Mucosa of rectum (tissue), 2 donors: ENCODE measurements at regions not wholly inside any gene's neighbourhood (a gene's known extent, or its start where the extent isn't known, plus 50 kb on each side); places are given as distances from the start of the nearest gene placed in this dataset.

ENCODE experiments used
- H3K27ac ChIP-seq, 2 donors: one replicate each; pipeline ENCODE4 v1.7.0; 2013; ENCODE audit warnings: inconsistent platforms in 2 of 2, low read depth in 2 of 2, low read length in 2 of 2
- H3K27me3 ChIP-seq, 2 donors: one replicate each; pipeline ENCODE4 v1.7.0; 2013; ENCODE audit warnings: low read length in 2 of 2; ENCODE audit not compliant: control insufficient read depth in 2 of 2, insufficient read depth in 2 of 2
- H3K36me3 ChIP-seq, 2 donors: one replicate each; pipeline ENCODE4 v1.7.0; 2013; ENCODE audit warnings: low read length in 2 of 2; ENCODE audit not compliant: control insufficient read depth in 2 of 2, insufficient read depth in 2 of 2
- H3K4me1 ChIP-seq, 2 donors: one replicate each; pipeline ENCODE4 v1.7.0; 2013; ENCODE audit warnings: low read length in 2 of 2, mild to moderate bottlenecking in 1 of 2; ENCODE audit not compliant: control insufficient read depth in 2 of 2, insufficient read depth in 2 of 2
- H3K4me3 ChIP-seq, 2 donors: one replicate each; pipeline ENCODE4 v1.7.0; 2013; ENCODE audit warnings: low read length in 2 of 2
- H3K9ac ChIP-seq, 2 donors: one replicate each; pipeline ENCODE4 v1.7.0; 2013; ENCODE audit warnings: low read length in 2 of 2, low read depth in 1 of 2, mild to moderate bottlenecking in 1 of 2
- H3K9me3 ChIP-seq, 2 donors: one replicate each; pipeline ENCODE4 v1.7.0; 2013; ENCODE audit warnings: low read length in 2 of 2; ENCODE audit not compliant: control insufficient read depth in 2 of 2
- donor health status: healthy.
- donor health status: Normal muscosa, but diverticular disease.

DNA sequence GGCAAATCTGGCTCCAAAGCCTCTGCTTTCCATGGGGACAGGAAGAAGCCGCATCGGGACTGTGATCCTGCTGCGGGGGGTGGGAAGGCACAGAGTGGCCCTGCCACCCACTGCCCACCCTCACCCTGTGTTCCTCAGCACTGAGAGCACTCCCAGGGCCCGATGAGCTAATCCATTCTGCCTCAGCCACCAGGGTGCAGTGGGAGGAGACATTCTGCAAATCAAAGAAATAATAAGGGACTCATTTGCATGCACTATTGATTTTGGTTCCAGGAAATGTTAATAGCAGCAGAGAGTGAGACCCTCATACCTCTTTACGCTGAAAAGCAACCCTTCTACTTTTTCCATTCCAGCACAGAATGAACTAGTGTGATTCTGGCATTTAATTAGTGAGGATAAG is 572.8 kb downstream of the INHBA start:
- H3K9ac ChIP-seq: no peak overlapping the region
- H3K36me3 ChIP-seq: no peaks in the 10 kb centered on the region
- no peaks in the 10 kb centered on the region for H3K4me1 ChIP-seq
- H3K4me3 ChIP-seq: no peak overlapping the region
- H3K27ac ChIP-seq: no peak overlapping the region
- no peaks in the 10 kb centered on the region for H3K27me3 ChIP-seq
- H3K9me3 ChIP-seq: no peaks in the 10 kb centered on the region

- H3K9ac ChIP-seq: no peak overlapping the region
- no peak overlapping the region for H3K4me3 ChIP-seq
- H3K4me1 ChIP-seq: no peaks in the 10 kb centered on the region
- no peaks in the 10 kb centered on the region for H3K9me3 ChIP-seq
- no peaks in the 10 kb centered on the region for H3K27me3 ChIP-seq
- no peaks in the 10 kb centered on the region for H3K36me3 ChIP-seq
- no peak overlapping the region for H3K27ac ChIP-seq
Observed at GRCh38 chr7:41125343-41125742, 577.5 kb downstream of the INHBA start.

GRCh38 chr7:41122256-41122987 is 580.5 kb downstream of the INHBA start:
- H3K27ac ChIP-seq: no peak overlapping the region
- no peaks in the 10 kb centered on the region for H3K36me3 ChIP-seq
- no peak overlapping the region for H3K9ac ChIP-seq
- H3K4me1 ChIP-seq: no peaks in the 10 kb centered on the region
- no peaks in the 10 kb centered on the region for H3K9me3 ChIP-seq
- no peaks in the 10 kb centered on the region for H3K27me3 ChIP-seq
- no peak overlapping the region for H3K4me3 ChIP-seq

DNA sequence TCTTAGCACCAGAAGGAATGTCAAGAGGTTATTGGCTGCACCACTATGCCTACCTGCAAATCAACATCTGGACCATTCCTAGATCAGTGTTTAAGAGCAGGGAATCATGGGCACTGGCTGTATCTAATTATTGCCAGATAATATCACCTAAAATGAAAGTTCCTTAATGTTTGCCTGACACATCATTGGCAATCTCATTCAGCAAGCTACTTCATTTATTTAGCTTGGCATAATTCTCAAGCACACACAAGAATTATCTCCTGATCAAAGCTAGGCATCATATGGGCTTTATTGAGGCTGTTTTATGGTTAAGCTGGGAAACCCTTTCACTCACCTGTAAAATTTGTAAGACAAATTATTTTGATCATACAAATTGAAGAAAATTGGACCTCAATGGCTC is 581.7 kb downstream of the INHBA start:
- Histone ChIP-seq H3K27me3 (no peaks in the 10 kb centered on the region), H3K9ac (no peak overlapping the region), H3K4me1 (no peaks in the 10 kb centered on the region), H3K4me3 (no peak overlapping the region), H3K36me3 (no peaks in the 10 kb centered on the region), H3K9me3 (no peaks in the 10 kb centered on the region), H3K27ac (no peak overlapping the region)

- Histone ChIP-seq H3K9me3 (no peaks in the 10 kb centered on the region), H3K27me3 (no peaks in the 10 kb centered on the region), H3K9ac (no peak overlapping the region), H3K27ac (no peak overlapping the region), H3K4me3 (no peak overlapping the region), H3K4me1 (no peaks in the 10 kb centered on the region), H3K36me3 (no peaks in the 10 kb centered on the region)
Observed at GRCh38 chr7:41118486-41118885, 584.4 kb downstream of the INHBA start.

DNA sequence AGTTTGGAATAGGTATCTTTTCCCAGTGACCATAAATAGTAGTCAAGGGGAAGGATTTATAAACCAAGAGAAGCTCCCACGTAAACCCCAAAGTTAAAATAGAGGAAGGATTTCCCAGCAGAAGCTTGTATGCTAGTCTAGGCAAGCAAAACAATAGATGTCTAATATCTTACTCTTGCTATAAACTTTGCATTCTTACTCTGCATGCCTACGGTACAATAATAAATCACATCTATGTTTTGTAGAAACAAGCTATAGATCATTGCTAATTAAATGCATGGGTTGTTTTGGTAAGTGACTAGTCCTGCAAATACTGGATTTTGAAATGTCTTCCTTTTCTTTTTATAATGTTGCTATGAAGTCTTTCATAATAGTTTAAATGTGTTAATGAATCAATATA is 585.5 kb downstream of the INHBA start:
- no peaks in the 10 kb centered on the region for H3K27me3 ChIP-seq
- no peak overlapping the region for H3K27ac ChIP-seq
- no peaks in the 10 kb centered on the region for H3K4me1 ChIP-seq
- no peak overlapping the region for H3K4me3 ChIP-seq
- no peaks in the 10 kb centered on the region for H3K36me3 ChIP-seq
- no peak overlapping the region for H3K9ac ChIP-seq
- no peaks in the 10 kb centered on the region for H3K9me3 ChIP-seq

- no peaks in the 10 kb centered on the region for H3K36me3 ChIP-seq
- H3K27me3 ChIP-seq: no peaks in the 10 kb centered on the region
- no peaks in the 10 kb centered on the region for H3K4me1 ChIP-seq
- H3K4me3 ChIP-seq: no peak overlapping the region
- no peak overlapping the region for H3K9ac ChIP-seq
- H3K27ac ChIP-seq: no peak overlapping the region
- no peaks in the 10 kb centered on the region for H3K9me3 ChIP-seq
Observed at GRCh38 chr7:41116817-41117216, 586.1 kb downstream of the INHBA start.

DNA sequence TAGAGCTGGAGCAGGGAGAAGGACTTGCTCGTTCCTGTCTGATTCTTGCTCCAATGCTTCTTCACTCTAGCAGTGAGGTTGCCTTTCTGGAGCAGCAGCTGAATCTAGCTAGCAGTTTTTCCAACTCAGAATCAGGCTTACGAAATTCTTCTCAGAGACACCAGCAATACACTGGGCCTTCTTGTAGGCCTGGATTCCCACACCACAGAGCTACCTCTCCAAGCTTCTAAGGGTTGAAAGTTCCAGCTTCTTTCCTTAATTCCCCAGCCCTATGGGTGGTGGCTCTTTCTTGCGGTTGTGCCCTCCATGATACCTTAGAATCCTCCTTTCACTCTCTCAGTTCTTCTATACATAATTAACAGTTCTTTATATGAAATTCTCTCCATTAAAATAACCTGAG is 586.6 kb downstream of the INHBA start:
- Histone ChIP-seq H3K27me3 (no peaks in the 10 kb centered on the region), H3K27ac (no peak overlapping the region), H3K9ac (no peak overlapping the region), H3K4me1 (no peaks in the 10 kb centered on the region), H3K36me3 (no peaks in the 10 kb centered on the region), H3K9me3 (no peaks in the 10 kb centered on the region), H3K4me3 (no peak overlapping the region)

DNA sequence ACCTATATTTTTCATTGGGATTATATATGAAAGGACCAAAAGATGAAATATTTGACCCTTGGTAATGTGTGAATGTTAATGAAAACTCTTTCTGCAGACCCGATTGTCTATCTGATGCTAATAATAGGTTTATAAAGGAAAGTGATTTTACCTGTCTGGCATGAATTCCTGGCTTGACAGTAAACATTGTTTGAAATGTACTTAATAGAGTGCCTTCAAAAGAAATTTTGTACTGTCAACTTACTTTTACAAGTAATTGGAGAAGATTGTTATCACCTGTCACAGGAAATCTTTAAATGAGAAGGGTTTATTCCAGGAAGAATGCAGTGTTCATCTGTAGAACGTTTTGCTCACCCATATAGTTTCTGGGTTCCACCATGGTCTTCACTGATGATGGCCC is 588.2 kb downstream of the INHBA start:
- Histone ChIP-seq H3K27me3 (no peaks in the 10 kb centered on the region), H3K4me1 (no peaks in the 10 kb centered on the region), H3K36me3 (no peaks in the 10 kb centered on the region), H3K9me3 (no peaks in the 10 kb centered on the region), H3K9ac (no peak overlapping the region), H3K27ac (no peak overlapping the region), H3K4me3 (no peak overlapping the region)

DNA sequence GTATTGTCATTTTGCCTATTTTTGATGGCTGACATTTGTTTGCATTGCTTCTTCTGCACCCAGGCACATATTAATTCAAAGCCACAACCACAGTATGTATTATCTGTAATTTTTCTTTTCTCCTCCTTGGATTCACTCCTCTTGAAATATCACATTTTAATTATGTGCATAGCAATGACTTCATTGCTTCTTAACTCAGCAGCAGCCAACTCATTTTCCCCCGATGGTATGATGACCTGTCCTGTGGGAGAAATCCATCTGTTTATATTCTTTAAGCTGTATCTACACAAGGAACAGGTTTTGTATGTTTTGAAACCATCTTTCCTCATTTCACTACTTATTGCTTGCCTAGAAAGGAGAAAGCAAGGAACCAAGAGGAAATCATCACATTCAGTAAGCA is 588.8 kb downstream of the INHBA start:
- H3K36me3 ChIP-seq: no peaks in the 10 kb centered on the region
- H3K9me3 ChIP-seq: no peaks in the 10 kb centered on the region
- H3K4me1 ChIP-seq: no peaks in the 10 kb centered on the region
- no peak overlapping the region for H3K9ac ChIP-seq
- H3K27ac ChIP-seq: no peak overlapping the region
- H3K27me3 ChIP-seq: no peaks in the 10 kb centered on the region
- no peak overlapping the region for H3K4me3 ChIP-seq

DNA sequence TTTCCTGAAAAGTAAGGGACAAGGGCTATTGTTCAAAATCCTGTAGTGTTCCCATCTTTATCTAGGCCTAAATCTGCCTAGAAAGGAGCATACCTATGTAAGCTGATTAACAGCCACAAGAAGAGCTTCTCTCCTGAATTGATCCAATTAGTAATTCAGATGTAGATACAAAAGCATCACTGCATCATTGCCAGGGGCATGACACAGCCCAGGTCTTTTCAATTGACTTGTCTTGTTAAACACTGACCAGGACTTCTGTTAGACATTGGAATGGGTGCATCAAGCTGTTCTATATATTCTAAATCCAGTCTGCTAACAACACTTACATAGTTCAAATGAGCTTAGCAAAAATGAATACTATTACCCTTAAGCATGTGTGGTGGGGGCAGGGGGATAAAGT is 589.2 kb downstream of the INHBA start:
- no peak overlapping the region for H3K4me3 ChIP-seq

More for the DNA sequence above, 589.2 kb downstream of the INHBA start:
- Histone ChIP-seq H3K27me3 (no peaks in the 10 kb centered on the region), H3K9me3 (no peaks in the 10 kb centered on the region), H3K36me3 (no peaks in the 10 kb centered on the region), H3K27ac (no peak overlapping the region), H3K9ac (no peak overlapping the region), H3K4me1 (no peaks in the 10 kb centered on the region)
